ENCODE measurements at regions not wholly inside any gene's neighbourhood (a gene's known extent, or its start where the extent isn't known, plus 50 kb on each side); places are given as distances from the start of the nearest gene placed in this dataset.

DNA sequence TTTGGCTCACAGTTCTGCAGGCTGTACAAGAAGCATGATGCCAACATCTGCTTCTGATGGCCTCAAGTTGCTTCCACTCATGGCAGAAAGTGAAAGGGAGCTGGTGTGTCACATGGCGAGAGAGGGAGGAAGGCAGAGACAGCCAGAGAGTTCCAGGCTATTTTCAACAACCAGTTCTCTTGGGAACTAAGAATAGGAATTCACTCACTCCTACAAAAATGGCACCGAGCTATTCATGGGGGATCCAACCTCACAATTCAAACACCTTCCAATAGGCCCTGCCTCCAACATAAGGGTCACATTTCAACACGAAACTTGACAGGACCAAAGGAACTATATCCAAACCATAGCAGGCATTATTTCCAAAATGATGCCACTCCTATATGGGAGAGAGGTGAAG, 299.5 kb upstream of the TGFBR2 start:
- ATAC-seq, result no peak
- TF ChIP-seq TOX (CRISPR knock-in tag; IDR thresholded peaks at IDR 0.05; ENCODE audit: borderline replicate concordance) (no peak), ZFP30 (CRISPR knock-in tag; IDR thresholded peaks at IDR 0.05) (no peak), BACH2 (CRISPR knock-in tag; IDR thresholded peaks at IDR 0.05; ENCODE audit: borderline replicate concordance) (no peak), ZNF70 (CRISPR knock-in tag; IDR thresholded peaks at IDR 0.05) (no peak)

DNA sequence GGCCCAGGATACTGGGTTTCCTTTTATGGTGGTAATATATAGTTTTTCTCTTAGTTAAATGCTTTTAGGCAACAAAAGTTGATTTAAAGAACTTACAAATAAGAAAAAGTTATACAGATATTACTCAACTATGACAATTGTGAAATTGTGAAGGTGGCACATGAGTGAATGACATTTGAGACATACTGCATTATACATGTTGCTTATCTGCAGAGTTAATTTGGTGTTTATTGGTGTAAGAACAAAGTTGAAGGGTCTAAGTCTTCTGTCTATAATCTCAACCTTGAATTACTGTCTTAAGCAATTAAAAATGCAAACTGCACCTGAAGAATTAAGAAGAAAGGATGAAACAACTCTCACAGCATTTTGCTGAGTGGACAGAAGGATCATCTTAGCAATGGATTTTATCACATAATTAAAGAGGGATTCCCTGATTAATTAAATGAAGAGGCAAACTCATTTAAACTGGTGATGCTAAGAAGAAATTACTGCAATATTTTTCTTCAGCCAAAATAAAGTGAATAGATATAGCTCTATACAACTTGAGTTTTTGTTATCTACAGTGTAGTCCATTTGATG, 298.9 kb upstream of the TGFBR2 start:
- ATAC-seq, result no peak
- TF ChIP-seq TOX (CRISPR knock-in tag; IDR thresholded peaks at IDR 0.05; ENCODE audit: borderline replicate concordance) (no peak), ZNF565 (CRISPR knock-in tag; conservative IDR thresholded peaks at IDR 0.05; ENCODE audit: low read depth) (no peak), ESRRG (CRISPR knock-in tag; IDR thresholded peaks at IDR 0.05) (no peak), BACH2 (CRISPR knock-in tag; IDR thresholded peaks at IDR 0.05; ENCODE audit: borderline replicate concordance) (no peak), OSR1 (CRISPR knock-in tag; IDR thresholded peaks at IDR 0.05) (no peak), ZFP3 (CRISPR knock-in tag; IDR thresholded peaks at IDR 0.05) (no peak), TCF4 (CRISPR knock-in tag; IDR thresholded peaks at IDR 0.05; ENCODE audit: borderline replicate concordance) (no peak), ISL1 (CRISPR knock-in tag; IDR thresholded peaks at IDR 0.05) (no peak)
- TF ChIP-seq, protein P1, sequence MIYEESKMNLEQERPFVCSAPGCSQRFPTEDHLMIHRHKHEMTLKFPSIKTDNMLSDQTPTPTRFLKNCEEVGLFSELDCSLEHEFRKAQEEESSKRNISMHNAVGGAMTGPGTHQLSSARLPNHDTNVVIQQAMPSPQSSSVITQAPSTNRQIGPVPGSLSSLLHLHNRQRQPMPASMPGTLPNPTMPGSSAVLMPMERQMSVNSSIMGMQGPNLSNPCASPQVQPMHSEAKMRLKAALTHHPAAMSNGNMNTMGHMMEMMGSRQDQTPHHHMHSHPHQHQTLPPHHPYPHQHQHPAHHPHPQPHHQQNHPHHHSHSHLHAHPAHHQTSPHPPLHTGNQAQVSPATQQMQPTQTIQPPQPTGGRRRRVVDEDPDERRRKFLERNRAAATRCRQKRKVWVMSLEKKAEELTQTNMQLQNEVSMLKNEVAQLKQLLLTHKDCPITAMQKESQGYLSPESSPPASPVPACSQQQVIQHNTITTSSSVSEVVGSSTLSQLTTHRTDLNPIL (CRISPR knock-in tag; IDR thresholded peaks at IDR 0.05; ENCODE audit: low read depth), result no peak
- TF ChIP-seq, protein P2, sequence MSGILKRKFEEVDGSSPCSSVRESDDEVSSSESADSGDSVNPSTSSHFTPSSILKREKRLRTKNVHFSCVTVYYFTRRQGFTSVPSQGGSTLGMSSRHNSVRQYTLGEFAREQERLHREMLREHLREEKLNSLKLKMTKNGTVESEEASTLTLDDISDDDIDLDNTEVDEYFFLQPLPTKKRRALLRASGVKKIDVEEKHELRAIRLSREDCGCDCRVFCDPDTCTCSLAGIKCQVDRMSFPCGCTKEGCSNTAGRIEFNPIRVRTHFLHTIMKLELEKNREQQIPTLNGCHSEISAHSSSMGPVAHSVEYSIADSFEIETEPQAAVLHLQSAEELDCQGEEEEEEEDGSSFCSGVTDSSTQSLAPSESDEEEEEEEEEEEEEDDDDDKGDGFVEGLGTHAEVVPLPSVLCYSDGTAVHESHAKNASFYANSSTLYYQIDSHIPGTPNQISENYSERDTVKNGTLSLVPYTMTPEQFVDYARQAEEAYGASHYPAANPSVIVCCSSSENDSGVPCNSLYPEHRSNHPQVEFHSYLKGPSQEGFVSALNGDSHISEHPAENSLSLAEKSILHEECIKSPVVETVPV (CRISPR knock-in tag; IDR thresholded peaks at IDR 0.05), result no peak

DNA sequence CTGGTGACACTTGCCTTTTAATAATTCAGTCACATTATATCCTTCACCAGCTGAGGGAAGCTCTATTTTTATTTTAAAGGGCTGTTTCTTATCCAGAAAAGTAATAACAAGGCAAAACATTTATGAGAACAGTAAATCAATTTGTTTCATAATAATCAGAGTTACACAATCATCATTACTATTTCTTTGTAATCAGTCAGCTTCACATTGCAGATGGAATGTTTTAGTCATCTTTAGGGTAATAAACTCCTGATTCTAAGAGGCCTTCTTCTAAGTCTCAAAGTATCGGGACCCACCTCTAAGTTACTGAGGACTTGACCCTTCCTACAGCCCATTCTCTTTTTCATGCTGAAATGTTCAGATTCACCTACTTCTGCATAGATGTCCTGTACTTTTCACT, 298.3 kb upstream of the TGFBR2 start:
- ATAC-seq, result no peak
- TF ChIP-seq ESRRG (CRISPR knock-in tag; IDR thresholded peaks at IDR 0.05) (no peak), SNAI2 (CRISPR knock-in tag; IDR thresholded peaks at IDR 0.05) (no peak), OSR1 (CRISPR knock-in tag; IDR thresholded peaks at IDR 0.05) (no peak), ZFP3 (CRISPR knock-in tag; IDR thresholded peaks at IDR 0.05) (no peak), PPARA (CRISPR knock-in tag; IDR thresholded peaks at IDR 0.05; ENCODE audit: borderline replicate concordance) (no peak), ARNTL (CRISPR knock-in tag; IDR thresholded peaks at IDR 0.05; ENCODE audit: borderline replicate concordance, low read depth) (no peak), GLIS3 (CRISPR knock-in tag; IDR thresholded peaks at IDR 0.05) (no peak), ZFP30 (CRISPR knock-in tag; IDR thresholded peaks at IDR 0.05) (no peak), BACH2 (CRISPR knock-in tag; IDR thresholded peaks at IDR 0.05; ENCODE audit: borderline replicate concordance) (no peak), TCF4 (CRISPR knock-in tag; IDR thresholded peaks at IDR 0.05; ENCODE audit: borderline replicate concordance) (no peak), ZNF565 (CRISPR knock-in tag; conservative IDR thresholded peaks at IDR 0.05; ENCODE audit: low read depth) (no peak), ZNF8 (CRISPR knock-in tag; IDR thresholded peaks at IDR 0.05) (no peak), TOX (CRISPR knock-in tag; IDR thresholded peaks at IDR 0.05; ENCODE audit: borderline replicate concordance) (no peak)
- TF ChIP-seq, protein P3, sequence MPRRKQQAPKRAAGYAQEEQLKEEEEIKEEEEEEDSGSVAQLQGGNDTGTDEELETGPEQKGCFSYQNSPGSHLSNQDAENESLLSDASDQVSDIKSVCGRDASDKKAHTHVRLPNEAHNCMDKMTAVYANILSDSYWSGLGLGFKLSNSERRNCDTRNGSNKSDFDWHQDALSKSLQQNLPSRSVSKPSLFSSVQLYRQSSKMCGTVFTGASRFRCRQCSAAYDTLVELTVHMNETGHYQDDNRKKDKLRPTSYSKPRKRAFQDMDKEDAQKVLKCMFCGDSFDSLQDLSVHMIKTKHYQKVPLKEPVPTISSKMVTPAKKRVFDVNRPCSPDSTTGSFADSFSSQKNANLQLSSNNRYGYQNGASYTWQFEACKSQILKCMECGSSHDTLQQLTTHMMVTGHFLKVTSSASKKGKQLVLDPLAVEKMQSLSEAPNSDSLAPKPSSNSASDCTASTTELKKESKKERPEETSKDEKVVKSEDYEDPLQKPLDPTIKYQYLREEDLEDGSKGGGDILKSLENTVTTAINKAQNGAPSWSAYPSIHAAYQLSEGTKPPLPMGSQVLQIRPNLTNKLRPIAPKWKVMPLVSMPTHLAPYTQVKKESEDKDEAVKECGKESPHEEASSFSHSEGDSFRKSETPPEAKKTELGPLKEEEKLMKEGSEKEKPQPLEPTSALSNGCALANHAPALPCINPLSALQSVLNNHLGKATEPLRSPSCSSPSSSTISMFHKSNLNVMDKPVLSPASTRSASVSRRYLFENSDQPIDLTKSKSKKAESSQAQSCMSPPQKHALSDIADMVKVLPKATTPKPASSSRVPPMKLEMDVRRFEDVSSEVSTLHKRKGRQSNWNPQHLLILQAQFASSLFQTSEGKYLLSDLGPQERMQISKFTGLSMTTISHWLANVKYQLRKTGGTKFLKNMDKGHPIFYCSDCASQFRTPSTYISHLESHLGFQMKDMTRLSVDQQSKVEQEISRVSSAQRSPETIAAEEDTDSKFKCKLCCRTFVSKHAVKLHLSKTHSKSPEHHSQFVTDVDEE (CRISPR knock-in tag; IDR thresholded peaks at IDR 0.05), result no peak
- TF ChIP-seq, protein P1 (CRISPR knock-in tag; IDR thresholded peaks at IDR 0.05; ENCODE audit: low read depth), result no peak
- TF ChIP-seq, protein P2 (CRISPR knock-in tag; IDR thresholded peaks at IDR 0.05), result no peak
- TF ChIP-seq, protein P4, sequence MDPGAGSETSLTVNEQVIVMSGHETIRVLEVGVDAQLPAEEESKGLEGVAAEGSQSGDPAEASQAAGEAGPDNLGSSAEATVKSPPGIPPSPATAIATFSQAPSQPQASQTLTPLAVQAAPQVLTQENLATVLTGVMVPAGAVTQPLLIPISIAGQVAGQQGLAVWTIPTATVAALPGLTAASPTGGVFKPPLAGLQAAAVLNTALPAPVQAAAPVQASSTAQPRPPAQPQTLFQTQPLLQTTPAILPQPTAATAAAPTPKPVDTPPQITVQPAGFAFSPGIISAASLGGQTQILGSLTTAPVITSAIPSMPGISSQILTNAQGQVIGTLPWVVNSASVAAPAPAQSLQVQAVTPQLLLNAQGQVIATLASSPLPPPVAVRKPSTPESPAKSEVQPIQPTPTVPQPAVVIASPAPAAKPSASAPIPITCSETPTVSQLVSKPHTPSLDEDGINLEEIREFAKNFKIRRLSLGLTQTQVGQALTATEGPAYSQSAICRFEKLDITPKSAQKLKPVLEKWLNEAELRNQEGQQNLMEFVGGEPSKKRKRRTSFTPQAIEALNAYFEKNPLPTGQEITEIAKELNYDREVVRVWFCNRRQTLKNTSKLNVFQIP (CRISPR knock-in tag; IDR thresholded peaks at IDR 0.05; ENCODE audit: borderline replicate concordance, low read depth), result no peak
- TF ChIP-seq, protein P5, sequence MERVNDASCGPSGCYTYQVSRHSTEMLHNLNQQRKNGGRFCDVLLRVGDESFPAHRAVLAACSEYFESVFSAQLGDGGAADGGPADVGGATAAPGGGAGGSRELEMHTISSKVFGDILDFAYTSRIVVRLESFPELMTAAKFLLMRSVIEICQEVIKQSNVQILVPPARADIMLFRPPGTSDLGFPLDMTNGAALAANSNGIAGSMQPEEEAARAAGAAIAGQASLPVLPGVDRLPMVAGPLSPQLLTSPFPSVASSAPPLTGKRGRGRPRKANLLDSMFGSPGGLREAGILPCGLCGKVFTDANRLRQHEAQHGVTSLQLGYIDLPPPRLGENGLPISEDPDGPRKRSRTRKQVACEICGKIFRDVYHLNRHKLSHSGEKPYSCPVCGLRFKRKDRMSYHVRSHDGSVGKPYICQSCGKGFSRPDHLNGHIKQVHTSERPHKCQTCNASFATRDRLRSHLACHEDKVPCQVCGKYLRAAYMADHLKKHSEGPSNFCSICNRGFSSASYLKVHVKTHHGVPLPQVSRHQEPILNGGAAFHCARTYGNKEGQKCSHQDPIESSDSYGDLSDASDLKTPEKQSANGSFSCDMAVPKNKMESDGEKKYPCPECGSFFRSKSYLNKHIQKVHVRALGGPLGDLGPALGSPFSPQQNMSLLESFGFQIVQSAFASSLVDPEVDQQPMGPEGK (CRISPR knock-in tag; IDR thresholded peaks at IDR 0.05; ENCODE audit: borderline replicate concordance), result no peak

All from SK-N-SH treated with all-trans-retinoic acid at 6 μM for 48 hours (cell line).